Cardiac septum (tissue), 1 donor: ENCODE measurements at regions not wholly inside any gene's neighbourhood (a gene's known extent, or its start where the extent isn't known, plus 50 kb on each side); places are given as distances from the start of the nearest gene placed in this dataset.
"Not testable (repeated sequence)": the region's sequence is repeated elsewhere in the genome, so short reads cannot be mapped to it uniquely, and the experiment has no call there.

Experiments used
- DNase-seq: peaks from one replicate; pipeline ENCODE4 v3.0.0-alpha.2; 2020; ENCODE audit warnings: low spot score
- intact Hi-C: fragments of 100-400 bp; cut with DNase I; formaldehyde crosslinking; loops from one replicate; pipeline ENCODE4 v1.14.0; 2022
- donor health status: DM: no; HTN: no; CAD: no.

DNA sequence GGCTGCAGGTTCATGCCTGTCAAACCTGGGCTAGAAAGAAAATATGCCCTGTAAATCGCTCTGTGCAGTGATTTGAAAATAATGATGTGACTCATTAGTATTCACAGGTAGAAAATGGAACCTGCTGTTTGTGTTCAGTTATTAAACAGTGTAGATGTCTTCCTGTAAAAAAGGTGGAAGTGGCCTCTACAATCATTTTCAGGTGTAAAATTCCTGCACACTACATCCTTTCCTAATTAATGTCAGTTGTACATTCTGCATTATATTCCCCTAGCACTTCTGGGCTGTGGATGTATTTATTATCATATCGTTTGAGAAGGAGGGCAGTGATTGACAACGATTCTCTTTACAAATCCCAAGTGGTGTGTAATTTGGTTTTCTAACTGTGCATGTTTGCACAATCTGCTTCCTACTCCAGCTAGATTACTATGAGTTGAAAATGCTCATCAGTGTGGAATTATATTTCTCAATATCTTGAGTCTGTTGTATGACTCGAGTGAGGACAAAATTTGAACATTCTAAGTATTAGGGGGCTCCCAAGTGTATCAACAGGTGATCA is 454.0 kb upstream of the DDI1 start:
- intact Hi-C loops = no loop called here

DNA sequence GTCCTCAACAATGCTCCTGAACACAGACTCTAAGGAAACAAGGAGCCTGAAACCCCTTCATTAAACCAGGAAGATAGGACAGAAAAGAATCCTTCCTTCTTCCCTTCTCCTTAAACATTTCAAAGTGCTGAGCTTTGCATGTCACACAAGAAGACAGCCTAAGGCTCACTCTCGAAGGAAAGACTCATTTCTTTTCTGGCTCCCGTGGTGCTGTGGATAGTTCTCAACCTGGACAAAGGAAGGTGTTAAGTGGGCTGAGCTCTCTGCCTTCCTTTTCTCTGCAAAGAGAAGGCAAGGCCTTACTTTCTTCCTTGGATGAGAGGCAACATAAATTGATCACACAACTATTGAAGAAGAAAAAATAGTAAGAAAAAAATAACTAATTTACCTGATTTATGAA is 452.4 kb upstream of the DDI1 start:
- intact Hi-C loops = no loop called here
- DNase-seq = no peak

More for the DNA sequence above, 454.0 kb upstream of the DDI1 start:
- DNase-seq = no peak

DNA sequence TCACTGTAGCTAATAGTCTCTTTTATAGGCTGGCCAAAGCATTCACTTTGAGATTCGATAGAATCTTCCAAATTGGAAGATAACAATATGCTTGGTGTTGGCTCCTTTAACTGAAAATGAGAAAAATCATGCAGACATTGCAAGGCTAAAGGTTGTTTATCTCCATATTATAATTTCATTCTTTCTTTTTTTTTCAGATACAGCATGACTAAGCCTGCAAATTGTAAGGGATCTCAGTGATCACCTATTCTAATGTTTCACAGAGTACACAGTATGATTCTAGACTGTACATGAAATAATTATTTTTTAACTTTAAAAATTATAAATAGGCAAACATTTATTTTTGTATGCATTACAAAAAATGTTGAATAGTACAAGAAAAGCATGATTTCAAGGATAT is 451.7 kb upstream of the DDI1 start:
- intact Hi-C loops = no loop called here
- no peak for DNase-seq

GRCh38 chr11:103585401-103585800 is 451.0 kb upstream of the DDI1 start:
- DNase-seq = no peak
- intact Hi-C loops = no loop called here

DNA sequence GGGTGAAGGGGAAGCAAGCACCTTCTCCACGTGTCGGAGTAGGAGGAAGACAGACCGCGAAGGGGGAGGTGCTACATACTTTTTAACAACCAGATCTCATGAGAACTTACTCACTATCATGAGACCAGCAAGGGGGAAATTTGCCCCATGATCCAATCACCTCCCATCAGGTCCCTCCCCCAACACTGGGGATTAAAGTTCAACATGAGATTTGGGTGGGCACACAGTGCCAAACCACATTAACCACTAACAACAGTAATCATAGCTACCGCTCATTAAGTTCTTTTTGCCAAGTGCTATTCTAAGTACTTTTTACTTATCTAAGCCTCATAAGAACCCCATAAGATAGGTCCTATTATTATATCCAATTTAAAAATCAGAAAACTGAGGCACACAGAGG is 450.5 kb upstream of the DDI1 start:
- DNase-seq = no peak
- intact Hi-C loops = no loop called here

GRCh38 chr11:103586756-103587155 is 449.7 kb upstream of the DDI1 start:
- intact Hi-C loops = no loop called here

DNA sequence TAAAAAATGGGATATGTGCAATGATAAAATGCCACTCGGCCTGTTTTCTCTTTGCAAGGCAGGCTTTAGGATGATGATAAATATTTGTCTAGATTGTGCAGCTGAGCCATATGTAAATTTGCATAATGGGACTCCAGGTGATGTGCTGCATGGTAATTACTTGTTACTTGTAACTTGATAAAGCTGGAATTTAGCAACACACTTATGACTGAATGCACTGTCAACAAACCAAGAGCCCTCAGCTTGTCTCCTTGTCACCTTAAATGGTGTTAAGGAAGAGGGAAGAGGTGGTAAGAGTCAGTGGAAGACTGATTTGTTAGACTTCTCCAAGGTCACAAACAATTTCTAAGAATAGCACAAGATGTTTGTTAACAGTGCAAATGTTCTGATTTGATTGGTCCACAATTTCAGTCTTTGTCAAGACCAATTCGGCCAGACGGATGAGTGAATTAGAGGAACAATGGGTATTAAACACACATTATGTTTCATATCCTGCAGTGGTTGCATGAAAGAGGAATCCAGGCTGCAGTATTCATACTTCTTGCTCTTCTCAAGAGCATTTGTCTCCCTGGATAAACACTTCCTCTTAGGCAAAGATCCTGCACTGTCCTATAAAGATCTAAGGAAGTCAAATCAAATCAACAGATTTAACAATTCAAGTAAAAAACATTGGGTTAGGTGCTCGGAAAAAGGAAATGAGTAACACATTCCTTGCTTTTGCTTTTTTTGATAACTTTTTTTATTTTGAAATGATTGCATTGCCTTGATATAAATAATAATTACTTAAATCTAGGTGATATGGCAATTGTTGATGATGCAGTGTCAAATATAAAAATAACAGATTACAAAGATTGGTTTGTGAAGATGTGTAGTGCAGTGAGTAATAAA is 448.3 kb upstream of the DDI1 start:
- DNase-seq = no peak
- intact Hi-C loops = no loop called here

More at GRCh38 chr11:103586756-103587155, 449.7 kb upstream of the DDI1 start:
- no peak for DNase-seq

DNA sequence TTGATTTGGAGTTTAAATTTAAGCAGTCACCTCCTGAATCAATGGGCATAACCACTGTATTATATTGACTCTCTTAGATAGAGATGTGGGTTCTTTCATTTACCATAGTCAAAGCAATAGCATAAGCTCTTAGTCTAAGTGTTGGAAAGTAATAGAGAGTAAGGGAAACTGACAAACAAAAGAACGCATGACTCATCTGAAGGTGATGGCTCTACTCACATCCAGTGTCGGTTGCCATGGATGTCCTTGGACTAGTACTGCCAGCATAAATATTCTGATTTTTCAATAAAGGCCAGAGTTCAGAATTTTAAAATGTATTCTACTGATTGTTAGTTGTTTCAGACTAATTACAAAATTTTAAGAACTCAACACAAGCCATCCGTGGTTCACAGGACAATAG is 444.9 kb upstream of the DDI1 start:
- intact Hi-C loops = no loop called here
- DNase-seq = no peak

DNA sequence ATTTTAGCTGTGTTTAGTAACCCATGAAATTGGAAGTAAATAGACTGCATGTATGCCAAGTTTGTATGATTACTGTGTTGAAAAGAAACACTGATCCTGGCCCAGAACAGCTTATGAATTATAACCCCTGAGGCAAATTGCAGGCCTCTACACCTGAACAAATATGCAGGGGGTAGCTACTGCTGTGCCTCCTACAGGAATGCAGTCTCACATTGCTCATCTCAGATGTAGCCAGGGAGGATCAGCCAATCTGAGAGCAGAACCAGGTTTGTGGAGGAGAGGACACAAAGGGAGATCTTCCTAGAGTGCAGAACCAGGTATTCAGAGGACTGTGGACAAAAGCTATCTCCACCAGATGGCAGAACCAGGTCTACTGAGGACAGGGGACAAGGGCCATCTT is 442.2 kb upstream of the DDI1 start:
- intact Hi-C loops = no loop called here
- no peak for DNase-seq

GRCh38 chr11:103596315-103596714 is 440.1 kb upstream of the DDI1 start:
- intact Hi-C loops = no loop called here
- DNase-seq = no peak

DNA sequence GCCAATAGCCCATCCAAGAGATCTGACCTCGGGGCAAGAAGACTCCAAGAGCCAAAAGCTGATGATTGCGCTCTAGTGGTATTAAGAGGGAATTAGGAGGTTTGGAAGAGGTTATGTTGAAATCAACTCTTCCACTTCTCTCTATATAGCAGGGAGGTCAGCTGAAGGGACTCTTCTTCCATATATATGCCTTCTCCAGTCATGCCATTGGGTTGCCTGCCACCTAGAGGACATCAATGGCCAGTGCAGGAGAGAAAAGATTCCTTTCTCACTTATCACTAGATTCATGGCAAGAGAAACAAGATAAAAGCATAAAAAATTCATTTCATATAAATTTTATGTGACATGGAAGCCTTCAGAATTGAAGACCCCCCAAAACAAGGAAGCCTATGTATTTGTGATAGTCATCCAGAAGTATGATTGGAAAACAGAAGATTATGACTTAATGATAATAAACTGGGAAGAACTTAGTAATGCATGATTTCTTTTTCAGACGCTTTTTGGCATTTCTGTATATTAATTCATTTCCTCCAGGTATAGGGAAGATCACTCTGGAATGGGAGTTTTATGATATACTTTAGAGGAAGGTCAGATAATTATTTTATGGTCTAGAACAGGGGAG is 435.1 kb upstream of the DDI1 start:
- DNase-seq = no peak
- intact Hi-C loops = loop anchor here (5.0 kb wide), 1 partner anchor 274 kb away; no protein-coding TSS in a partner anchor

DNA sequence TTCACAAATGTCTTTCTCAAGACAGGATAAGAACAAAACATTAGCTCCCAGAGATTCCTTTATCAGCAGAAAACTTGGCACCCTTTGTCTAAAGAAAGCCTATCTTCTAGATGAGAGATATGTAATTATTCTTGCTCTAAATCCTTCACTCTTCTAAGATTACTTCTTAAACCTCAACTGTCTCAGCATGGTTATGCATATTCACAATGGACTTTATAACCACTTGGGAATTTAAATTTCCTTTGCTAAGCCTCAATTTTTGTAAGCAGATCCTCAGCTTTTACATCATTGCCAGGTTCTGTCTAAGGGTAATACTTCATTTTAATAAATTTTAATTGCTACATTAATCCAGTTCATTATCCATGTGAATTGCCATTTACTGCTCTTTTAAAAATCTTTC is 433.6 kb upstream of the DDI1 start:
- intact Hi-C loops = loop anchor here (5.0 kb wide), 1 partner anchor 276 kb away; no protein-coding TSS in a partner anchor
- DNase-seq = no peak

DNA sequence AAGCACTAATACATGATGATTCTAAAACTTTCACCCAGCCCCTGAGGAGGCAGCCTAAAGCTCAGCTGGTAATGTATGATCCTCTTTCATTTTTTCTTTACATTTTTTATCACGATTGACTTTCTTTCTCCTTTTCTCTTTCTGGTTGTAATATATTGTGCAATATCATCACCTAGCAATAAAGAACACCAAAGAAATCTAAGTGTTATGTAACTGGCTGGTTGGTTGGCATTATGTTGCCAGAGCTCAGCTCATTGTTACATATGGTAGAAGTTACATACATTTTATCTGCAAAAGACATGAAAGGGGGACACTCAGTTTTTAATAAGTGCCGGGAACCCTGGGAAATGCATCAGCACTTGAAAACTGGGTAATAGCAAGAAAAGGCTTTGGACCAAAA is 432.1 kb upstream of the DDI1 start:
- intact Hi-C loops = loop anchor here (5.0 kb wide), 1 partner anchor 277 kb away; no protein-coding TSS in a partner anchor
- DNase-seq = no peak

GRCh38 chr11:103608566-103608965 is 427.9 kb upstream of the DDI1 start:
- DNase-seq = no peak
- intact Hi-C loops = no loop called here

DNA sequence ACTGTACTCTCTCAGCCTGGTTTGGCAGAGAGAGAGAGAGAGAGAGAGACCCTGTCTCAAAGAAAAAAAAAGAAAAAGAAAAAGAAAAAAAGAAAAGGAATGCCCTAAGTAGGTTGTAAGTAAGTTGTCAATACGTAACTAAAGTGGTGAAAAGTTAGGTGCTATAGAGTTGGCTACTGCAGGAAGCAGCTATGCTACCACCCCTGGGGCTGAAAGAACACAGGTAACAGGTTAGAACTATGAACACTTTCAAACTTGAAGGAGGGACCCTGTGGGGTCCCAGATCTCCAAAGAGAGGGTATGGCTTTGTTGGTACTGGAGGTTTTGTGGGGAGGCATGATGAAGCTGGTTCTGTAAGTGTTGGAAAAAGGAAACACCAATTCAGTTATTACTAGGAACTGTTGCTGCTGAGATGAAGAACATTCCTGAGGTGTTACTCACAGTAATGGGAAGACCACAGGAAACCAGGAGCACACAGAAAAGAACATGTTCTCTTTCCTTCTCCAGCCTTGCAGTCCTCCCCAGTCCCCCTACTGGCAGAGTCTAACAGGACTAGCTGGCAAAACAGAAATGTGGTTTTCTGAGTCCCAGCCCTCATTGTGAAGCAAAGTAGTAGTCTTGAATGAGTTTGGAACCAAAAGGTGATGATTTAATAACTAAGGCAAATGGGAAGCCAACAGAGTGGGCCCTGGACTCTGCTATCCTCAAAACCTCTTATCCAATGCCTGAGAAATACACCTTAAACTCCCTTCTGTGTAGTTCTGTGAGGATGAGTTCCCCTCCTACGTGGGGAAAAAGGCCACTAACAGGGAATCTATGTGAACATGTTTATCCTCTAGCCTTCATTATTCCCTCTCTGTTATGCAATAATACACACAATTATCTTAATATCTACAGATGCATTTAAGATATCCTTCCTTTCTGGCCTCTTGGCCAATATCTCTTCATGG is 427.0 kb upstream of the DDI1 start:
- no peak for DNase-seq
- intact Hi-C loops = no loop called here

DNA sequence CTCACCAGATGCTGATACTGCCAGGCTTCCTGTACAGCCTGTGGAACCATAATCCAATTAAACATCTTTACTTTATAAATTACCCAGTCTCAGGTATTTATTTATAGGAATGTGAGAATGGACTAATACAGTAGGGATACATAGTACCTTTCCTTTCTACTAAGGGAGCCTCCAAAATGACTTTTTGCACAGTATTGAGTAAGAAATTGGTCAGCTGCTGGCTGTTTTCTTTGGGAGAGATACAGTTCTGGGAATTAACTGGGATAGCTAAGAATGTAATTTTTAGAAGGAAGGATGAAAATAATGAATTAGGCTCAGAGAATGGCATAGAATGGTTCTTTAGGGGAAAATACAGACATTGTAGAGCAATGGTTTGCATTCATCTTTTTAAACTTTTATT is 426.0 kb upstream of the DDI1 start:
- intact Hi-C loops = no loop called here
- no peak for DNase-seq

- DNase-seq, intact Hi-C loops: not testable (repeated sequence)
Measured at GRCh38 chr11:103611526-103612260, 424.7 kb upstream of the DDI1 start.

GRCh38 chr11:103612451-103612850 is 424.0 kb upstream of the DDI1 start:
- DNase-seq, intact Hi-C loops: not testable (repeated sequence)

DNA sequence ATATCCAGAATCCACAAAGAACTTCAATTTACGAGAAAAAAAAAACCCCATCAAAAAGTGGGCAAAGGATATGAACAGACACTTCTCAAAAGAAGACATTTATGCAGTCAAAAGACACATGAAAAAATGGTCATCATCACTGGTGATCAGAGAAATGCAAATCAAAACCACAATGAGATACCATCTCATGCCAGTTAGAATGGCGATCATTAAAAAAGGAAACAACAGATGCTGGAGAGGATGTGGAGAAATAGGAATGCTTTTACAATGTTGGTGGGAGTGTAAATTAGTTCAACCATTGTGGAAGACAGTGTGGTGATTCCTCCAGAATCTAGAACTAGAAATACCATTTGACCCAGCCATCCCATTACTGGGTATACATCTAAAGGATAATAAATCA is 419.9 kb upstream of the DDI1 start:
- DNase-seq, intact Hi-C loops: not testable (repeated sequence)
